ENCODE measurements at regions not wholly inside any gene's neighbourhood (a gene's known extent, or its start where the extent isn't known, plus 50 kb on each side); places are given as distances from the start of the nearest gene placed in this dataset.

- TF ChIP-seq, protein P1, sequence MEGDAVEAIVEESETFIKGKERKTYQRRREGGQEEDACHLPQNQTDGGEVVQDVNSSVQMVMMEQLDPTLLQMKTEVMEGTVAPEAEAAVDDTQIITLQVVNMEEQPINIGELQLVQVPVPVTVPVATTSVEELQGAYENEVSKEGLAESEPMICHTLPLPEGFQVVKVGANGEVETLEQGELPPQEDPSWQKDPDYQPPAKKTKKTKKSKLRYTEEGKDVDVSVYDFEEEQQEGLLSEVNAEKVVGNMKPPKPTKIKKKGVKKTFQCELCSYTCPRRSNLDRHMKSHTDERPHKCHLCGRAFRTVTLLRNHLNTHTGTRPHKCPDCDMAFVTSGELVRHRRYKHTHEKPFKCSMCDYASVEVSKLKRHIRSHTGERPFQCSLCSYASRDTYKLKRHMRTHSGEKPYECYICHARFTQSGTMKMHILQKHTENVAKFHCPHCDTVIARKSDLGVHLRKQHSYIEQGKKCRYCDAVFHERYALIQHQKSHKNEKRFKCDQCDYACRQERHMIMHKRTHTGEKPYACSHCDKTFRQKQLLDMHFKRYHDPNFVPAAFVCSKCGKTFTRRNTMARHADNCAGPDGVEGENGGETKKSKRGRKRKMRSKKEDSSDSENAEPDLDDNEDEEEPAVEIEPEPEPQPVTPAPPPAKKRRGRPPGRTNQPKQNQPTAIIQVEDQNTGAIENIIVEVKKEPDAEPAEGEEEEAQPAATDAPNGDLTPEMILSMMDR (IDR thresholded peaks at IDR 0.05; ENCODE audit: low read depth, low read length): no peak
- Histone ChIP-seq H3K9me3 (ENCODE audit: control insufficient read depth, insufficient read depth, low read length) (peaks cover 10% of the 10 kb centered on the region), H3K27ac (ENCODE audit: low read depth, low read length) (no peak overlapping the region), H3K27me3 (ENCODE audit: control insufficient read depth, insufficient read depth, low read length) (no peaks in the 10 kb centered on the region), H3K4me3 (ENCODE audit: low read depth, low read length) (no peak overlapping the region)
- ChIA-PET CTCF (no interaction called here), POLR2A (no interaction called here)
- DNase-seq (ENCODE audit: low read depth, low spot score): no peak
Measured at GRCh38 chr7:8982338-8982992, 549.1 kb downstream of the NXPH1 start.

GRCh38 chr7:8985255-8985654, 551.8 kb downstream of the NXPH1 start:
- POLR2A ChIA-PET: no interaction called here
- H3K4me3 ChIP-seq (ENCODE audit: low read depth, low read length): no peak overlapping the region
- CTCF ChIA-PET: no interaction called here
- no peak for DNase-seq (ENCODE audit: low read depth, low spot score)
- H3K27ac ChIP-seq (ENCODE audit: low read depth, low read length): no peak overlapping the region
- H3K9me3 ChIP-seq (ENCODE audit: control insufficient read depth, insufficient read depth, low read length): peaks cover 4% of the 10 kb centered on the region; the same call in 1 of the 2 replicates
- TF ChIP-seq, protein P1 (IDR thresholded peaks at IDR 0.05; ENCODE audit: low read depth, low read length): no peak
- no peaks in the 10 kb centered on the region for H3K27me3 ChIP-seq (ENCODE audit: control insufficient read depth, insufficient read depth, low read length)

DNA sequence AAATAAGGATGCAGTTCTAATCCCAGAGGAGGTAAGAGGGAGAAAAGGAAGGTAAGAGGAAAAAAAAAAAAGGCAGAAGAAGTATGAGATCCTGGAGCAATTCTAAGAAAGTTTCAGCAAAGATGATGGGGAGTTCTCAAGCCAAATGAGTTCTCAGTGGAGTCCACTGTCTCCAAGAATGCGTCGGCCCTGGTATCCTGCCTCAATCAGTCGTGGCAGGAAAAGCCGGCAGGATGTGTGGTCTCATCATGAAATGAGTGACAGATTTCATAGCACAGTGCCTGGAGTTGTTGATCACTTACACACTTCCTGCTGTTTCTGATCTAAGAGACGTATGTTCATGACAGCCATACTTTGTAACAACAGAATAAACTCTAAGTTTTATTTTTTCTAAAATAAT, 554.9 kb downstream of the NXPH1 start:
- CTCF ChIA-PET: no interaction called here
- TF ChIP-seq, protein P1 (IDR thresholded peaks at IDR 0.05; ENCODE audit: low read depth, low read length): no peak

GRCh38 chr7:8991159-8991558, 557.8 kb downstream of the NXPH1 start:
- TF ChIP-seq, protein P1 (IDR thresholded peaks at IDR 0.05; ENCODE audit: low read depth, low read length): no peak
- no peak overlapping the region for H3K4me3 ChIP-seq (ENCODE audit: low read depth, low read length)
- ChIA-PET CTCF (no interaction called here), POLR2A (no interaction called here)
- no peak overlapping the region for H3K27ac ChIP-seq (ENCODE audit: low read depth, low read length)
- no peak for DNase-seq (ENCODE audit: low read depth, low spot score)
- peaks cover 9% of the 10 kb centered on the region; the same call in 1 of the 2 replicates for H3K9me3 ChIP-seq (ENCODE audit: control insufficient read depth, insufficient read depth, low read length)
- no peaks in the 10 kb centered on the region for H3K27me3 ChIP-seq (ENCODE audit: control insufficient read depth, insufficient read depth, low read length)

More for the DNA sequence above, 554.9 kb downstream of the NXPH1 start:
- H3K9me3 ChIP-seq (ENCODE audit: control insufficient read depth, insufficient read depth, low read length): peaks cover 7% of the 10 kb centered on the region; the same call in 1 of the 2 replicates
- POLR2A ChIA-PET: no interaction called here
- H3K27me3 ChIP-seq (ENCODE audit: control insufficient read depth, insufficient read depth, low read length): no peaks in the 10 kb centered on the region
- no peak overlapping the region for H3K4me3 ChIP-seq (ENCODE audit: low read depth, low read length)
- H3K27ac ChIP-seq (ENCODE audit: low read depth, low read length): no peak overlapping the region
- DNase-seq (ENCODE audit: low read depth, low spot score): no peak

DNA sequence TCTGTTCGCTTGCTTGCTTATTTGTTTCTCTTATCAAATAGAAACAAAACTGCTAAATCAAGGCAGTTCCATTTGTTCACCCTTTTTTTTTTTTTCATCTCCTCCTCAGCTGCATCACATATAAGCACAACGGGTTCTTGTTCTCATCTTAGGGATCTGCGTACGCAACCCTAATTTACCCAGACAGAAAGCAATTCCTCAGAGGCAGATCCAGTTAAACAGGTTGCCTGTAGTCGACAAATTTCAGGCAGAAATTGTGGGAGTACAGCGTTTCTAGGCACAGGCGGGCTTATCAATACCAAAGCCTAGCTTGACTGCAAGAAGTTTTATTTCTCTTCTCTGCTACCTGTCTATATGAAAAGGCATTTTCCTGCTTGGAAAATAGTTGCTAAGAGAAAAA, 565.4 kb downstream of the NXPH1 start:
- TF ChIP-seq, protein P1 (IDR thresholded peaks at IDR 0.05; ENCODE audit: low read depth, low read length): no peak
- Histone ChIP-seq H3K27me3 (ENCODE audit: control insufficient read depth, insufficient read depth, low read length) (no peaks in the 10 kb centered on the region), H3K4me3 (ENCODE audit: low read depth, low read length) (no peak overlapping the region), H3K27ac (ENCODE audit: low read depth, low read length) (no peak overlapping the region), H3K9me3 (ENCODE audit: control insufficient read depth, insufficient read depth, low read length) (no peaks in the 10 kb centered on the region)
- ChIA-PET CTCF (no interaction called here), POLR2A (no interaction called here)
- DNase-seq (ENCODE audit: low read depth, low spot score): no peak

All from AG04450 (cell line).